ENCODE measurements at regions not wholly inside any gene's neighbourhood (a gene's known extent, or its start where the extent isn't known, plus 50 kb on each side); places are given as distances from the start of the nearest gene placed in this dataset.

- ChIA-PET CTCF (interaction anchor here (1.3 kb wide), 1 partner anchor 21 kb away, joined by 3 read pairs; no protein-coding TSS in a partner anchor), POLR2A (no interaction called here)
- DNase-seq (ENCODE audit: extremely low spot score) = no peak
- no peak for TF ChIP-seq CTCF (IDR thresholded peaks at IDR 0.05; ENCODE audit: control extremely low read depth, extremely low read depth, low read depth, missing control alignments)
Measured at GRCh38 chr10:10865913-10866312, 151.8 kb upstream of the CELF2 start.

- DNase-seq (ENCODE audit: extremely low spot score) = peak; percentile 29
- POLR2A ChIA-PET = no interaction called here
- TF ChIP-seq CTCF (IDR thresholded peaks at IDR 0.05; ENCODE audit: control extremely low read depth, extremely low read depth, low read depth, missing control alignments) = no peak
- CTCF ChIA-PET = no interaction called here
Measured at GRCh38 chr10:10869592-10869991, 148.1 kb upstream of the CELF2 start.

GRCh38 chr10:10870523-10871241 lies 147.0 kb upstream of the CELF2 start:
- TF ChIP-seq CTCF (IDR thresholded peaks at IDR 0.05; ENCODE audit: control extremely low read depth, extremely low read depth, low read depth, missing control alignments) = no peak
- DNase-seq (ENCODE audit: extremely low spot score) = peak; percentile 10
- ChIA-PET POLR2A (no interaction called here), CTCF (interaction anchor here (1.4 kb wide), 1 partner anchor 70 kb away, joined by 3 read pairs; no protein-coding TSS in a partner anchor)

GRCh38 chr10:10871352-10871751 lies 146.3 kb upstream of the CELF2 start:
- DNase-seq (ENCODE audit: extremely low spot score) = no peak
- ChIA-PET POLR2A (no interaction called here), CTCF (interaction anchor here (1.2 to 1.4 kb wide), 2 partner anchors 17 to 70 kb away, joined by 3 read pairs; no protein-coding TSS in a partner anchor)
- no peak for TF ChIP-seq CTCF (IDR thresholded peaks at IDR 0.05; ENCODE audit: control extremely low read depth, extremely low read depth, low read depth, missing control alignments)

- TF ChIP-seq CTCF (IDR thresholded peaks at IDR 0.05; ENCODE audit: control extremely low read depth, extremely low read depth, low read depth, missing control alignments) = no peak
- no peak for DNase-seq (ENCODE audit: extremely low spot score)
- ChIA-PET CTCF (interaction anchor here (1.2 to 1.7 kb wide), 3 partner anchors 18 to 69 kb away, joined by 3 read pairs; no protein-coding TSS in a partner anchor), POLR2A (no interaction called here)
Measured at GRCh38 chr10:10872035-10872673, 145.5 kb upstream of the CELF2 start.

- ChIA-PET CTCF (interaction anchor here (1.7 kb wide), 1 partner anchor 18 kb away, joined by 3 read pairs; no protein-coding TSS in a partner anchor), POLR2A (no interaction called here)
- DNase-seq (ENCODE audit: extremely low spot score) = no peak
- no peak for TF ChIP-seq CTCF (IDR thresholded peaks at IDR 0.05; ENCODE audit: control extremely low read depth, extremely low read depth, low read depth, missing control alignments)
Measured at GRCh38 chr10:10872764-10873163, 144.9 kb upstream of the CELF2 start.
